Activated CD8-positive, alpha-beta memory T cell treated with anti-CD3 and anti-CD28 coated beads for 48 hours (primary cell): ENCODE measurements at regions not wholly inside any gene's neighbourhood (a gene's known extent, or its start where the extent isn't known, plus 50 kb on each side); places are given as distances from the start of the nearest gene placed in this dataset.
"Not testable (repeated sequence)": the region's sequence is repeated elsewhere in the genome, so short reads cannot be mapped to it uniquely, and the experiment has no call there.

Experiments used
- DNase-seq, 3 experiments: peaks; one replicate each; pipeline ENCODE4 v3.0.0-alpha.2; 2020; ENCODE audit warnings: low read depth in 2 of 3, low spot score in 2 of 3

- no peak for DNase-seq
These were observed 1377.8 kb upstream of the LRRTM3 start for GRCh38 chr10:65548001-65548400.

- DNase-seq = no peak
These were observed 1375.1 kb upstream of the LRRTM3 start for GRCh38 chr10:65550761-65551160.

GRCh38 chr10:65555192-65555591 is 1370.6 kb upstream of the LRRTM3 start:
- no peak for DNase-seq

GRCh38 chr10:65556006-65556405 is 1369.8 kb upstream of the LRRTM3 start:
- DNase-seq = no peak

GRCh38 chr10:65559369-65559768 is 1366.5 kb upstream of the LRRTM3 start:
- DNase-seq = no peak

GRCh38 chr10:65565246-65565645 is 1360.6 kb upstream of the LRRTM3 start:
- no peak for DNase-seq

- no peak for DNase-seq
These were observed 1358.9 kb upstream of the LRRTM3 start for GRCh38 chr10:65566906-65567305.

GRCh38 chr10:65570143-65571010 is 1355.5 kb upstream of the LRRTM3 start:
- DNase-seq = no peak

GRCh38 chr10:65571011-65571570 is 1354.7 kb upstream of the LRRTM3 start:
- DNase-seq = no peak

- DNase-seq = no peak
These were observed 1344.3 kb upstream of the LRRTM3 start for GRCh38 chr10:65581426-65582026.

- no peak for DNase-seq
These were observed 1323.5 kb upstream of the LRRTM3 start for GRCh38 chr10:65602182-65602865.

GRCh38 chr10:65611592-65611991 is 1314.2 kb upstream of the LRRTM3 start:
- DNase-seq = no peak

- DNase-seq = no peak
These were observed 1310.8 kb upstream of the LRRTM3 start for GRCh38 chr10:65614956-65615565.

- no peak for DNase-seq
These were observed 1307.7 kb upstream of the LRRTM3 start for GRCh38 chr10:65618126-65618525.

GRCh38 chr10:65620404-65621048 is 1305.3 kb upstream of the LRRTM3 start:
- DNase-seq = no peak

GRCh38 chr10:65622608-65623007 is 1303.2 kb upstream of the LRRTM3 start:
- no peak for DNase-seq

GRCh38 chr10:65628493-65629139 is 1297.2 kb upstream of the LRRTM3 start:
- no peak for DNase-seq

- no peak for DNase-seq
These were observed 1265.8 kb upstream of the LRRTM3 start for GRCh38 chr10:65660006-65660405.

- DNase-seq = no peak
These were observed 1255.7 kb upstream of the LRRTM3 start for GRCh38 chr10:65670087-65670486.

GRCh38 chr10:65670596-65670995 is 1255.2 kb upstream of the LRRTM3 start:
- DNase-seq = not testable (repeated sequence)
